Mammary epithelial cell (primary cell): ENCODE measurements at regions not wholly inside any gene's neighbourhood (a gene's known extent, or its start where the extent isn't known, plus 50 kb on each side); places are given as distances from the start of the nearest gene placed in this dataset.

Source experiments
- CTCF ChIP-seq, 2 donors: IDR thresholded peaks in 1 of 2; conservative IDR thresholded peaks in 1 of 2; 2 replicates each; pipeline ENCODE4 v1.5.1; 2011 to 2012; ENCODE audit warnings: inconsistent platforms in 2 of 2, low read length in 2 of 2, mild to moderate bottlenecking in 2 of 2, control low read depth in 1 of 2, low read depth in 1 of 2; ENCODE audit not compliant: insufficient read depth in 1 of 2; ENCODE audit errors: extremely low read depth in 1 of 2
- EZH2 ChIP-seq: IDR thresholded peaks from 2 replicates; pipeline ENCODE4 v1.6.1; 2012; ENCODE audit warnings: low read length, inconsistent platforms, borderline replicate concordance

DNA sequence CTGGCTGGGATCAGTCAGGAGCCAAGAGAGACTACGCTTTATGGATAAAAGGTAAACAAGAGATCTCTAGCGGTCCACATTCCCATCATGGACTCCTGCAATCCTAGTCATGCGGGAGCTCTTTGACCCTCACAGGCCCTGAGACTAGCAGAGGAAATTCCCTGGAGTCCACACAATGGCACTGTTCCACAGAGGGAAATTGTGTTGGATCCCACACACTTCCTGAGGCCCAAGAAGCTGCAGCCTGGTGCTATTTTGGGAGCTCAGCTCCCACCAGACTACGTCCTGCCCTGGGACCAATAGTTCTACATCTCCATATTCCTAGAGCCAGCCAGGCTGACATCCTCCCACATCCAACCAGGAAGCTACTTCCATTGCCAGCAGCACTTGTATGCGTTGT, 2358.4 kb downstream of the PCDH9 start:
- TF ChIP-seq CTCF (conservative IDR thresholded peaks at IDR 0.05 in 1 of 2, IDR thresholded peaks at IDR 0.05 in 1 of 2; ENCODE audit: extremely low read depth in 1 of 2, insufficient read depth in 1 of 2, low read depth in 1 of 2, low read length in 2 of 2) (no peak), EZH2 (no peak)
